K562 (cell line): ENCODE measurements at regions not wholly inside any gene's neighbourhood (a gene's known extent, or its start where the extent isn't known, plus 50 kb on each side); places are given as distances from the start of the nearest gene placed in this dataset.
A peak's percentile ranks its signal among the peaks of the same experiment; 100 is the strongest.

Experiments
- ATAC-seq: fragments of 200-7000 bp; cut with Tn5 transposase; 3 replicates; pipeline ENCODE4 v1.9.1; 2020; ENCODE audit warnings: moderate library complexity
- BruUV-seq: library from RNA; stranded (reverse); fragments of 400-500 nt; replicated peaks from 2 replicates; lab custom pipeline; 2021; lab: Mats Ljungman, UMichigan
- CTCF ChIA-PET: fragments of 300-600 bp; formaldehyde crosslinking; extraction: SDS; loops from one replicate; lab custom pipeline; 2021; ENCODE audit warnings: low intra/inter-chr PET ratio; lab: Yijun Ruan, JAX
- POLR2A ChIA-PET: fragments of 300-600, 350-650 bp; sonication (Branson Sonifier 250); formaldehyde crosslinking; extraction: SDS; loops from one replicate; lab custom pipeline; 2021; ENCODE audit warnings: antibody characterized with exemption, inconsistent platforms; lab: Yijun Ruan, JAX
- DNase-seq, 4 experiments: peaks; one replicate each; pipeline versions ENCODE4 v3.0.0 to v3.0.0-alpha.2; 2011 to 2018; ENCODE audit warnings: low spot score in 3 of 4, mixed read lengths in 3 of 4; ENCODE audit errors: extremely low read depth in 1 of 4
- FAIRE-seq: peaks from 2 replicates; lab custom pipeline; 2011; peaks lifted over from hg19 to GRCh38; lab: Jason Lieb, UNC
- H2AFZ ChIP-seq: 2 replicates; pipeline ENCODE4 v1.6.0; 2011; ENCODE audit warnings: low read depth, low read length, control low read depth, inconsistent platforms
- H3K27ac ChIP-seq: fragments of 200-600 bp; 3 replicates; pipeline ENCODE4 v1.8.0; 2011; ENCODE audit warnings: low read depth, mild to moderate bottlenecking, control low read depth, inconsistent platforms, low read length, moderate library complexity, mixed read lengths; ENCODE audit errors: extremely low read depth
- H3K27me3 ChIP-seq, 2 experiments: fragments of 300-600 bp in 1 of 2; 2 replicates in 1 of 2; 3 replicates in 1 of 2; pipeline versions ENCODE4 v1.6.0 to v1.8.0; 2011; ENCODE audit warnings: inconsistent platforms in 2 of 2, low read length in 2 of 2, mild to moderate bottlenecking in 1 of 2, mixed read lengths in 1 of 2, moderate library complexity in 1 of 2; ENCODE audit not compliant: control insufficient read depth in 2 of 2, insufficient read depth in 2 of 2
- H3K36me3 ChIP-seq: fragments of 300-600 bp; 3 replicates; pipeline ENCODE4 v1.8.0; 2011; ENCODE audit warnings: mild to moderate bottlenecking, low read length, inconsistent platforms; ENCODE audit not compliant: control insufficient read depth, insufficient read depth
- H3K4me1 ChIP-seq, 2 experiments: fragments of 200-600 bp in 1 of 2; replicated peaks in 1 of 2; 2 replicates in 1 of 2; 3 replicates in 1 of 2; pipeline versions ENCODE4 v1.5.1 to v1.8.0; 2011; ENCODE audit warnings: inconsistent platforms in 2 of 2, low read length in 2 of 2, mild to moderate bottlenecking in 1 of 2, mixed read lengths in 1 of 2, moderate library complexity in 1 of 2; ENCODE audit not compliant: control insufficient read depth in 2 of 2, insufficient read depth in 2 of 2
- H3K4me2 ChIP-seq: 2 replicates; pipeline ENCODE4 v1.6.1; 2011; ENCODE audit warnings: low read length, control low read depth, inconsistent platforms, mixed read lengths; ENCODE audit not compliant: insufficient read depth
- H3K4me3 ChIP-seq: fragments of 200-600 bp; sonication (generic), shearing (Covaris generic); 2 replicates; pipeline ENCODE4 v1.5.1; 2016; ENCODE audit warnings: control low read depth, inconsistent platforms
- H3K79me2 ChIP-seq: fragments of 200-600 bp; 3 replicates; pipeline ENCODE4 v1.8.0; 2011; ENCODE audit warnings: low read length, inconsistent platforms; ENCODE audit not compliant: control insufficient read depth, insufficient read depth
- H3K9ac ChIP-seq, 2 experiments: 2 replicates each; pipeline versions ENCODE4 v1.6.0 to v1.6.1; 2011; ENCODE audit warnings: low read depth in 2 of 2, low read length in 2 of 2, control low read depth in 1 of 2, inconsistent platforms in 1 of 2, mild to moderate bottlenecking in 1 of 2, mixed read lengths in 1 of 2; ENCODE audit not compliant: insufficient read depth in 1 of 2
- H3K9me1 ChIP-seq: one replicate; pipeline ENCODE4 v1.6.0; 2011; ENCODE audit warnings: inconsistent platforms, mild to moderate bottlenecking, low read length, moderate library complexity; ENCODE audit not compliant: control insufficient read depth, insufficient read depth
- H3K9me3 ChIP-seq: replicated peaks from 2 replicates; pipeline ENCODE4 v1.5.1; 2011; ENCODE audit warnings: low read depth, low read length, inconsistent platforms; ENCODE audit not compliant: control insufficient read depth, insufficient read depth
- H4K20me1 ChIP-seq: replicated peaks from 2 replicates; pipeline ENCODE4 v1.6.1; 2011; ENCODE audit warnings: low read length, inconsistent platforms, mixed read lengths; ENCODE audit not compliant: control insufficient read depth, insufficient read depth
- EWSR1 ChIP-seq: fragments of 450-650 bp; IDR thresholded peaks from 2 replicates; pipeline ENCODE4 v1.6.1; 2018; ENCODE audit warnings: borderline replicate concordance, mild to moderate bottlenecking, low read depth, moderate library complexity; ENCODE audit not compliant: partially characterized antibody
- HINFP ChIP-seq: fragments of 450-650 bp; conservative IDR thresholded peaks from 2 replicates; pipeline ENCODE4 v1.6.1; 2016; ENCODE audit warnings: missing genetic modification characterization, low read depth, mild to moderate bottlenecking, control low read depth, missing compliant biosample characterization
- MTA2 ChIP-seq: fragments of 450-650 bp; IDR thresholded peaks from 2 replicates; pipeline ENCODE4 v1.6.1; 2016; ENCODE audit warnings: low read depth
- SMC3 ChIP-seq: conservative IDR thresholded peaks from 2 replicates; pipeline ENCODE4 v1.6.1; 2011; ENCODE audit warnings: low read depth, low read length, improper control_type of control experiment; ENCODE audit not compliant: insufficient read depth
- ZNF212 ChIP-seq: fragments of 450-650 bp; formaldehyde crosslinking; IDR thresholded peaks from 2 replicates; pipeline ENCODE4 v1.4.0; 2020; ENCODE audit warnings: mild to moderate bottlenecking
- ZNF274 ChIP-seq: IDR thresholded peaks from 2 replicates; pipeline ENCODE4 v1.6.1; 2011; ENCODE audit warnings: low read depth, mild to moderate bottlenecking, low read length, moderate library complexity, borderline replicate concordance
- ZNF583 ChIP-seq: fragments of 250-450 bp; sonication (Bioruptor Pico); IDR thresholded peaks from 2 replicates; pipeline ENCODE4 v1.4.0; 2020
- ZNF740 ChIP-seq, 3 experiments: fragments of 200-800 bp in 1 of 3; sonication (Bioruptor generic) in 1 of 3; sonication (generic) in 1 of 3; formaldehyde crosslinking in 1 of 3; IDR thresholded peaks; 2 replicates each; pipeline versions ENCODE4 v1.6.1 to v1.8.0; 2016 to 2022; ENCODE audit warnings: mild to moderate bottlenecking in 2 of 3, missing compliant biosample characterization in 2 of 3, missing genetic modification characterization in 2 of 3, missing genetic modification reagents in 1 of 3
- WGBS: fragments of 100-300 bp; shearing (Covaris generic); methylation state at CpG from one replicate; pipeline ENCODE4 v1.1.6; 2016; ENCODE audit warnings: low coverage, mixed read lengths; ENCODE audit not compliant: insufficient coverage; ENCODE audit errors: missing lambda C conversion rate; 5-methylcytosine and 5-hydroxymethylcytosine counted together
- in situ Hi-C: fragments of 300-500 bp; cut with MboI; formaldehyde crosslinking; loops from 4 replicates; pipeline ENCODE4 v1.15.0; 2018; ENCODE audit warnings: inconsistent platforms, mixed read lengths
- intact Hi-C: fragments of 100-400 bp; cut with micrococcal nuclease; formaldehyde crosslinking; loops from 2 replicates; pipeline ENCODE4 v1.14.2; 2022

GRCh38 chr5:106127341-106127781 is 1543.4 kb downstream of the EFNA5 start (continued):
- TF ChIP-seq ZNF740 (CRISPR knock-in tag; IDR thresholded peaks at IDR 0.05) (no peak), ZNF740 (tag; IDR thresholded peaks at IDR 0.05) (no peak), ZNF274 (no peak), ZNF583 (CRISPR knock-in tag) (no peak), MTA2 (no peak)
- TF ChIP-seq, all 486 proteins: peak for 1

GRCh38 chr5:106121972-106122605 is 1548.6 kb downstream of the EFNA5 start:
- ChIA-PET CTCF (no interaction called here), POLR2A (no interaction called here)
- in situ Hi-C loops, result no loop called here
- Histone ChIP-seq H3K4me2 (no peak overlapping the region), H3K9me1 (no peaks in the 10 kb centered on the region), H4K20me1 (no peaks in the 10 kb centered on the region), H3K27ac (no peak overlapping the region), H3K9me3 (no peaks in the 10 kb centered on the region), H3K36me3 (no peaks in the 10 kb centered on the region), H3K27me3 (no peaks in the 10 kb centered on the region), H3K4me3 (no peak overlapping the region), H3K79me2 (no peaks in the 10 kb centered on the region), H3K4me1 (no peaks in the 10 kb centered on the region), H3K9ac (no peak overlapping the region), H2AFZ (no peak overlapping the region)
- FAIRE-seq (peak; percentile 72), DNase-seq (peak; percentile 47 to 75 (median 61)), ATAC-seq (peak; percentile 79)
- intact Hi-C loops, result loop anchor here (5.0 kb wide), 1 partner anchor 1945 kb away; no protein-coding TSS in a partner anchor
- no TSS peak for BruUV-seq
- WGBS, result 9% methylated on average over 7 of the region's 7 CpGs
- TF ChIP-seq ZNF212 (CRISPR knock-in tag) (no peak), SMC3 (peak; percentile 47; the same call in 1 of the 2 replicates), EWSR1 (no peak), HINFP (tag) (peak; percentile 64; the same call in 1 of the 2 replicates)
